ENCODE measurements at regions not wholly inside any gene's neighbourhood (a gene's known extent, or its start where the extent isn't known, plus 50 kb on each side); places are given as distances from the start of the nearest gene placed in this dataset.

- TF ChIP-seq CTCF (conservative IDR thresholded peaks at IDR 0.05), result no peak
- no peak for TF ChIP-seq ZFX (IDR thresholded peaks at IDR 0.05)
Measured at GRCh38 chr3:95759614-95760301, 1054.6 kb upstream of the EPHA6 start.

Measured in C4-2B (cell line).